H1 (cell line): ENCODE measurements at regions not wholly inside any gene's neighbourhood (a gene's known extent, or its start where the extent isn't known, plus 50 kb on each side); places are given as distances from the start of the nearest gene placed in this dataset.

ENCODE experiments used
- CHD7 ChIP-seq: fragments of 300-600 bp; sonication (generic); IDR thresholded peaks from 2 replicates; pipeline ENCODE4 v1.7.1; 2012; ENCODE audit warnings: low read length, moderate library complexity, mild to moderate bottlenecking, inconsistent platforms; ENCODE audit not compliant: insufficient replicate concordance
- MAFK ChIP-seq: IDR thresholded peaks from 2 replicates; pipeline ENCODE4 v1.6.1; 2012; ENCODE audit warnings: low read depth, mild to moderate bottlenecking, improper control_type of control experiment, low read length
- PHF8 ChIP-seq: fragments of 200-600 bp; sonication (generic); conservative IDR thresholded peaks from 2 replicates; pipeline ENCODE4 v1.7.1; 2012; ENCODE audit warnings: low read depth, mild to moderate bottlenecking, inconsistent platforms, low read length, moderate library complexity
- TAF1 ChIP-seq: IDR thresholded peaks from 2 replicates; pipeline ENCODE4 v1.6.1; 2011; ENCODE audit warnings: mild to moderate bottlenecking, low read depth, low read length
- TAF7 ChIP-seq: optimal IDR thresholded peaks from 2 replicates; pipeline ENCODE3; 2011; ENCODE audit warnings: low read depth, mild to moderate bottlenecking, inconsistent platforms, low read length, moderate library complexity, borderline replicate concordance
- TCF12 ChIP-seq: IDR thresholded peaks from 2 replicates; pipeline ENCODE4 v1.6.1; 2011; ENCODE audit warnings: low read depth, mild to moderate bottlenecking, low read length
- USF2 ChIP-seq: IDR thresholded peaks from 2 replicates; pipeline ENCODE4 v1.6.1; 2011; ENCODE audit warnings: low read length, improper control_type of control experiment

DNA sequence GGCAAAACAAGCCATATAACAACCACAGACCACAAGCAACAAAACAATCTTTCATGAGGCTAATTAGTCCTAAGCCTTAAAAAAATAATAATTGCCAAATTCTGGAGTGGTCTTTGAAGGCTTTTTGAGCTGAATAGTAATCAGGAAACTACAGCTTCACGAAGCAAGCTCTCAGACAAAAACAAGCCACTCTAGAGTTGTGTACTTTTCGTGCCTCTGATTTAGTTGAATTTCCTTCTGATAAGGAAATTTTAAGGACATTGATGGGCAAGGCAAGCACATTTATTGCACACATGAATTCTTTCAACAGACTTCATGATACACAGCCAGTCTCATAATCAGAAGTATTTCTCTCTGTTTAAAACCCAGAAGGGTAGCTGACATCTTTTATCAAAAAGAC, 130.8 kb upstream of the IRX3 start (continued):
- TF ChIP-seq CHD7 = no peak
- no peak for TF ChIP-seq TCF12
- no peak for TF ChIP-seq TAF1
- no peak for TF ChIP-seq TAF7
- TF ChIP-seq USF2 = no peak
- no peak for TF ChIP-seq PHF8
- no peak for TF ChIP-seq MAFK
- TF ChIP-seq, all 59 proteins: peak for 0
